GM19463 (cell line): ENCODE measurements at regions not wholly inside any gene's neighbourhood (a gene's known extent, or its start where the extent isn't known, plus 50 kb on each side); places are given as distances from the start of the nearest gene placed in this dataset.

Experiments used
- ATAC-seq: cut with Tn5 transposase; IDR thresholded peaks from one replicate; pipeline ENCODE4 v1.9.1; 2021; ENCODE audit warnings: mild to moderate bottlenecking, moderate library complexity; ENCODE audit not compliant: unreplicated experiment

- no peak for ATAC-seq
Observed at GRCh38 chr12:104858611-104859543, 99.2 kb downstream of the SLC41A2 start.

DNA sequence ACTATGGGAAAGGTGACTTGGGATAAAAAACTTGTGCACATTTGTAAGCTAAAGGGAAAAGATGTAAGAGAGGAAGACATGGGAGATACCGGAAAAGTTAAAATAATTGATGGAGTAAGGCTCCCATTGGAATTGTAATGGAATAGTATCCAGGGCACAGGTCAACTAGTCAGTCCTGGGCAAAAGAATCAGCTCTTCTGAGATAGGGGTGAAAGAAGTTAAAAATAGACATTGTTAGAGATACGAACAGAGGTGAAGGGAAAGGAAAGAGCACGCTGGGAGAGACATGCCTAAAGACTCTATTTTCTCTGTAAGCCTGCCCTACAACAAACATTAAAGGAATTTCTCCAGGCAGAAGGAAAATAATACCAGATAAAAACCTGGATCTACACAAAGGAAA is 101.6 kb downstream of the SLC41A2 start:
- no peak for ATAC-seq

GRCh38 chr12:104855599-104855998 is 102.5 kb downstream of the SLC41A2 start:
- no peak for ATAC-seq

DNA sequence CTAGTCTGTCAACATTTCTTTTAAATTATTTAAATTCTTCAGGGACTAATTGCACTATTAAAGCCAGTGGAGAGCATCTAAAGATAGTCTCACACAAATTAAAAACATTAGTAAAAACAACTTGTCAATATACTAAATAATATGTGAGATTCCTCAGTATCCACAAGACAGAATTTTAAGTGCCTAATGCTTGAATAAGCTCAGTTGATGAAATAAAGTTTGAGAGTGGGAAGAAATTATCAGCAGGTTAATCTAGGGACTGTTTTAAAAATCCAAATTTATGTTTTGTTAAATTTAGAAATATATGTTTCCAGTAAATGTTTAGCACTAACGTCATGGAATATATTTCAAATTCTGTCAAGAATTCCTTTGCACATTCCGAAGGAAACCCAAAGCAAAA is 105.2 kb downstream of the SLC41A2 start:
- ATAC-seq, result no peak

- no peak for ATAC-seq
Observed at GRCh38 chr12:104852102-104852501, 106.0 kb downstream of the SLC41A2 start.

GRCh38 chr12:104850781-104851180 is 107.3 kb downstream of the SLC41A2 start:
- ATAC-seq, result no peak

GRCh38 chr12:104846056-104846767 is 111.9 kb downstream of the SLC41A2 start:
- ATAC-seq, result no peak

DNA sequence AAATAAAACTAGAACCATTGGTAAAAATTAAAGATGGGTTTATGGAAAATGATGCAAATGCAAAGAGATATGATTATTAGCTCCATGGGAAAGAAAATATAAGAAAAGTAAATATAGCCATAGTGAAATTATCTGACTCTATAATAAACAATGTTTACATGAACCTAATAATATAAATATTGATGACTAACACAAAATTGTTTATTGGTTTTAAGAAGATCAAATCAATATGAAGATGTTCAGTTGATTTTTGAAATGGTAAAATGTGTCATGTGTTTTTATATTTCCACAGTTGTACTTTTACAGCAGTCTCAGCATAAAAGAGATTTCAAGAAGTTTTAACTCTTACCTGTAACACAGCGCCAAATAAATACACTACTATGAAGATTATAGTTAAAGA is 114.0 kb downstream of the SLC41A2 start:
- no peak for ATAC-seq

DNA sequence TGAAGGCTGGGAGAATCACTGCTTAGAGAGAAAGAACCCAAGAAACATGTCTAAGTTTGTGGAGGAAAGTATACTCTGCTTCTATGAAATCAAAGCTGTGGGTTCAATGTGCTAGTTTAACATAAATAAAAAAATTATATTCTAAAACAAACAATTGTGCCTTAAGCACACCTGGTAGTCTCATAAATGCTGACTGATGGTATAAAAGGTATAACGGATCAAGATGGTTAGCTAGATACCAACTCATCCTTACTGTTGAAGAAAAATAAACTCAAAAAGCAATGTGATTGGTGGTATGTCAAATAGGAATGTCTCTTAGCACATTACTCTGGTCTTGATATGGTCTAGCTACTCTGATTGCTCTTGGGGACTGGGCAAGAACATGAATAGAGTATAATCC is 117.8 kb downstream of the SLC41A2 start:
- ATAC-seq, result no peak

DNA sequence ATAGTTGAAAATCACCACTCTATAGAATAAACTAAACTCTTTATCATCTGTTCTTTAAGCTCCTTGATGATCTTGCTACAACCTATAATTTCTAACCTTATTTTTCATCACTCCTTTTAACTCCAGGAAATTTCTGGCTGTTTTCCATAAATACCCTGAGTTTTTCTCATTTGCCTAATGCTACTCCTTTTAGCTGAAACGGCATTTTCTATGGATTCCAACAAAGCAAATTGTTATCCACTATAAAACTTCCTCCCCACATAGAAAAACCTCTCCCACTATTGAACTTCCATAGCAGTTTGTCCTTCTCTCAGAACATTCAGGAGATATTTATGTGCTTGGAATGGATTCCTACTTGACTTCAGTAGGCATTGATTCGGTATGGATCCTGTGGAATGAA is 122.8 kb downstream of the SLC41A2 start:
- no peak for ATAC-seq

DNA sequence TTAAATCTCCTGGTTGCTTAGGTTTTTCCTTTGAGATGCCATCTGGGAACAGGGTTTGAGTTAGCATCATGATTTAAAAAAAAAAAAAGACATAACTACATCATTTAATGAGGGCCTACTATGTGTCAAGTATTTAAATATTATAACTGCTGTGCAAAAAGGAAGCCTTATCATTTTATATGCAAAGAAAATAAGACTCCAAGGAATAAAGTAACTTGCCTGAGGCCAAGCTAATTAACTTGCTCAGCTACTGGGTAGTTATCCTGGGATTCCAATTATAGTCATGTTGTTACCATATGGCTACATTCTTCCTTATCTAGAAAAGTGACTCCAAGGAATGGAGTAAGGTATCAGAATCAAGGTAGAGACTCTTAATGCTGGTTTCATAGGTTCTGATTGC is 123.5 kb downstream of the SLC41A2 start:
- ATAC-seq, result no peak

DNA sequence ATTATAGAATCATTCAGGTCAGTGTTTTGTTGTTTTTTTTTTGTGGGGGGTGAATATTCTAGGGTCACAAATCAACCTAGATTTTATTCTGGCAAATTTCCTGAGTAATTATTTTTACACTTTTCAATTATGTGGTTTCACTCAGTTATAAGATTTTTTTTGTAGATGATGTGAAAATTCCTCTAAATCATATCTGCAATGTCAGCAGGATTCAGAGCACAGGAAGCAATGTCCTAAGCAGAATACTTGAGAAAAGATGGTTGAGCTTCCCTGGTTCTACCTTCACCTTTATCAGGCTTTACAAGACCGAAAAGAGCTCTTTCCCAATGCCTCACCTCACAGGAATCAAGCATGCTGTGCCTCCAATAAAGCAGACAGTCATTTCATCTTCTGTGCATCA is 124.3 kb downstream of the SLC41A2 start:
- ATAC-seq, result no peak

DNA sequence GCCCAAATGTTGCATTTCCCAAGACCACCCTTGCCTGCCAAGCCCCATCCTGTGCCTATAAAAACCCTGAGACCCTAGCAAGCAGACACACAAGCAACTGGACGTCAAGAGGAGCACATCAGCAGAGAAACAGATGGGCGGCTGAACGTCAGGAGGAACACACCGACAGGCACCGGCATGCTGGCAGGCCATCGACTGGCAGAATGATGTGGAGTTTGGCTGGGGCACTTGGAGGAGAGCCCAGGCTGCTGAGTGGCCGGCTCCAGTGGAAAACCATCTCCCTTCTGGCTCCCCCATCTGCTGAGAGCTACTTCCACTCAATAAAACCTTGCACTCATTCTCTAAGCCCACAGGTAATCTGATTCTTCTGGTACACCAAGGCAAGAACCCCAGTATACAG is 130.1 kb downstream of the SLC41A2 start:
- ATAC-seq, result no peak

- no peak for ATAC-seq
Observed at GRCh38 chr12:104827587-104827986, 130.5 kb downstream of the SLC41A2 start.

GRCh38 chr12:104825408-104825807 is 132.7 kb downstream of the SLC41A2 start:
- no peak for ATAC-seq

DNA sequence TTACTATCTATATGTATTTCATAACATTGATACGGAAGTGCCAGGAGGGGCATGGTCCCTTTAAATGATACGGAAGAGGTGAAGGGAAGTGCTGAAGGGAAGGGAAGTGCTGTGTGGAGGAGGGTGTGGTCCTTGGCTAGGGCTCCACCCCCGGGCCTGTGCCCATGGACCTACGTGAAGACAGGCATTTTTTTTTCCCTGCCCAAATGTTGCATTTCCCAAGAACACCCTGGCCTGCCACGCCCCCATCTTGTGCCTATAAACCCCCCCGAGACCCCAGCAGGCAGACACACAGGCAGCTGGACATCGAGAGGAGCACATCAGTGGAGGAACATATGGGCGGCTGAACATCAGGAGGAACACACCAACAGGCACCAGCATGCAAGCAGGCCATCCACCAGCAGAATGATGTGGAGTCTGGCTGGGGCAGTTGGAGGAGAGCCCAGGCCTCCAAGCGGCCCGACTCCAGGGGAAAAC is 134.1 kb downstream of the SLC41A2 start:
- no peak for ATAC-seq

DNA sequence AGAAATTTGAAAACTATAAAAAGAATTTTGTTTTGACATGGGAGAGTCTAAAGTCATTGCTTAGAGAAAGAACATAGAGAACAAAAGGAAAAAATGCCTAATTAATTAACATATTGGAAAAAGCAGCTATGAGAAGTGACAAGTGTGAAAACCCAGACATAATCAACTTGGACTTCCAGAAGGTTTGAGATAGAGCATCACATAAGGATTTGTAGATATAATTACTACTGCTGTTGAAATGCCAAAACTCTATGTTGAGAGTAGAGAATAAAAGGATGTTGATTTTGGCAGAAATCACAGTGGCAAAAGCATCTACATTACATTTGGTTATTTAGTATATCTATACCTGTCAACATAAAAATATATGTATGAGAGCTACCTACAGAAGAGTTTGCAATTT is 135.1 kb downstream of the SLC41A2 start:
- no peak for ATAC-seq

DNA sequence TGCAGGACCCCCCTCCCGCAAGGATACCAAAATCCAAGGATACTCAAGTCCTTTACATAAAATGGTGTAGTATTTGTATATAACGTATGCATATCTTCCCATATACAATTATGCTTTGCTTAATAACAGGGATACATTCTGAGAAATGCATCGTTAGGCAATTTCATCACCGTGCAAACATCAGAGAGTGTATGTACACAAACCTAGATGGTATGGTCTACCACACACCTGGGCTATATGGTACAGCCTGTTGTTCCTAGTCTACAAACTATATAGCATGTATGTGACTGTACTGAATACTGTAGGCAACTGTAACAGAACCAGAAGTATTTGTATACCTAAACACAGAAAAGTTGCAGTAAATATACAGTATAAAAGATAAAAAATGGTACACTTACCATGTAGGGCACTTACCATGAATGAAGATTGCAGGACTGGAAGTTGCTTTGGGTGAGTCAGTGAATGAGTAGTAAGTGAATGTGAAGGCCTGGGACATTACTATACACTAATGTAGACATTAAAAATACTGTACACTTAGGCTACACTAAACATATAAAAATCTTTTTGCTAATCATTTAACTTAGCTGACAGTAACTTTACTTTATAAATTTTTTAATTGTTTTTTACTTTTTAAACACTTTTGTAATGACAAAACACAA is 141.1 kb downstream of the SLC41A2 start:
- ATAC-seq, result no peak

DNA sequence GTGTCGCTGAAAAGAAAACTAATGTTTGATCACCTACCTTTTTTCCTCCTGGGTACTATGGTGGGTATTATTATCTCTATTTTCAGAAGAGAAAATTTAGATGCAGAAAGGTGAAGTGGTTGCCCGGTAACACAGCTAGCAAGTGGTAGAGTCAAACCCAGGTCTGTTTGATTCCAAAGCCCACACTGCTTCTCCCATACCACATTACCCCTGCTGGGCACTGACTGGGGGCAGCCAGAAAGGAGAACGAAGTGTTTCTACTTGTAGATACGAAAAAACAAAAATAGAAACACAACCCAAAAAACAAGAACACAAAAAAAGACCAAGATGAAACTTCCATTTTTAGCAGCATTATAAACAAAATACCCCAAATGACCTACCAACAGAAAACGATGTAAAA is 142.2 kb downstream of the SLC41A2 start:
- ATAC-seq, result no peak

- ATAC-seq, result no peak
Observed at GRCh38 chr12:104814944-104815343, 143.1 kb downstream of the SLC41A2 start.
